SK-N-SH (cell line): ENCODE measurements at regions not wholly inside any gene's neighbourhood (a gene's known extent, or its start where the extent isn't known, plus 50 kb on each side); places are given as distances from the start of the nearest gene placed in this dataset.

ENCODE experiments used
- CTCF ChIA-PET: fragments of 300-600, 350-600 bp; formaldehyde crosslinking; extraction: SDS; loops from one replicate; lab custom pipeline; 2021; lab: Yijun Ruan, JAX
- POLR2A ChIA-PET: fragments of 350-600 bp; sonication (Branson Sonifier 250); formaldehyde crosslinking; extraction: SDS; loops from one replicate; lab custom pipeline; 2020; ENCODE audit warnings: antibody characterized with exemption, inconsistent platforms; lab: Yijun Ruan, JAX
- DNase-seq: peaks from one replicate; pipeline ENCODE4 v3.0.0; 2012
- H2AFZ ChIP-seq: fragments of 200-600 bp; sonication (generic); 2 replicates; pipeline ENCODE4 v1.8.1; 2016; ENCODE audit warnings: antibody characterized with exemption, mild to moderate bottlenecking, low read depth
- H3F3A ChIP-seq: fragments of 200-600 bp; sonication (generic); replicated peaks from 2 replicates; pipeline ENCODE3; 2016; ENCODE audit warnings: antibody characterized with exemption, mild to moderate bottlenecking; ENCODE audit not compliant: insufficient read depth
- H3K27ac ChIP-seq, 2 experiments: fragments of 200-500 bp in 1 of 2; fragments of 200-600 bp in 1 of 2; sonication (Bioruptor generic) in 1 of 2; sonication (generic), shearing (Covaris generic) in 1 of 2; 2 replicates each; pipeline versions ENCODE4 v1.5.1 to v1.6.1; 2014 to 2016; ENCODE audit warnings: low read depth in 2 of 2, inconsistent platforms in 1 of 2, low read length in 1 of 2, mild to moderate bottlenecking in 1 of 2, mixed read lengths in 1 of 2
- H3K27me3 ChIP-seq: fragments of 200-600 bp; sonication (generic), shearing (Covaris generic); 2 replicates; pipeline ENCODE4 v1.6.1; 2016; ENCODE audit warnings: mixed run types; ENCODE audit not compliant: insufficient read depth
- H3K36me3 ChIP-seq, 2 experiments: fragments of 200-500 bp in 1 of 2; fragments of 200-600 bp in 1 of 2; sonication (Bioruptor generic) in 1 of 2; sonication (generic) in 1 of 2; replicated peaks in 1 of 2; 2 replicates each; pipeline versions ENCODE3 to v1.5.1; 2014 to 2016; ENCODE audit warnings: low read length in 1 of 2, mild to moderate bottlenecking in 1 of 2; ENCODE audit not compliant: insufficient read depth in 2 of 2, control insufficient read depth in 1 of 2
- H3K4me1 ChIP-seq, 2 experiments: fragments of 200-500 bp in 1 of 2; fragments of 200-600 bp in 1 of 2; sonication (Bioruptor generic) in 1 of 2; sonication (generic), shearing (Covaris generic) in 1 of 2; 2 replicates each; pipeline versions ENCODE4 v1.5.1 to v1.6.1; 2014 to 2016; ENCODE audit warnings: low read depth in 1 of 2, low read length in 1 of 2, mixed run types in 1 of 2; ENCODE audit not compliant: insufficient read depth in 2 of 2, control insufficient read depth in 1 of 2
- H3K4me2 ChIP-seq: fragments of 200-600 bp; sonication (generic), shearing (Covaris generic); 2 replicates; pipeline ENCODE4 v1.6.1; 2017; ENCODE audit warnings: mixed run types
- H3K4me3 ChIP-seq, 2 experiments: fragments of 200-500 bp in 1 of 2; fragments of 200-600 bp in 1 of 2; sonication (Bioruptor generic) in 1 of 2; sonication (generic), shearing (Covaris generic) in 1 of 2; 2 replicates each; pipeline versions ENCODE4 v1.5.1 to v1.8.1; 2014 to 2016; ENCODE audit warnings: low read depth in 2 of 2, inconsistent platforms in 1 of 2, low read length in 1 of 2, mild to moderate bottlenecking in 1 of 2, mixed read lengths in 1 of 2, moderate library complexity in 1 of 2
- H3K79me2 ChIP-seq: fragments of 200-600 bp; sonication (generic); 2 replicates; pipeline ENCODE4 v1.8.1; 2017; ENCODE audit warnings: mild to moderate bottlenecking; ENCODE audit not compliant: insufficient read depth
- H3K9ac ChIP-seq: fragments of 200-600 bp; sonication (generic); 2 replicates; pipeline ENCODE4 v1.6.1; 2017; ENCODE audit warnings: mixed run types
- H3K9me2 ChIP-seq: fragments of 200-600 bp; sonication (generic); 2 replicates; pipeline ENCODE4 v1.6.1; 2017; ENCODE audit warnings: mixed run types
- H3K9me3 ChIP-seq: fragments of 200-600 bp; sonication (generic); 2 replicates; pipeline ENCODE4 v1.6.1; 2017; ENCODE audit warnings: mixed run types, mild to moderate bottlenecking, moderate library complexity
- H4K20me1 ChIP-seq: fragments of 200-600 bp; sonication (generic); 2 replicates; pipeline ENCODE4 v1.6.1; 2017; ENCODE audit warnings: mild to moderate bottlenecking, mixed run types; ENCODE audit not compliant: insufficient read depth
- CTCF ChIP-seq: fragments of 200-600 bp; sonication (generic); IDR thresholded peaks from 2 replicates; pipeline ENCODE4 v1.6.1; 2017; ENCODE audit warnings: antibody characterized with exemption, mild to moderate bottlenecking, moderate library complexity
- GATA2 ChIP-seq: sonication (generic); formaldehyde crosslinking; IDR thresholded peaks from 2 replicates; pipeline ENCODE4 v1.5.0; 2020; ENCODE audit warnings: mild to moderate bottlenecking, missing genetic modification reagents
- MXI1 ChIP-seq: IDR thresholded peaks from 2 replicates; pipeline ENCODE4 v1.6.1; 2012; ENCODE audit warnings: mild to moderate bottlenecking, low read depth, low read length, improper control_type of control experiment
- PBX3 ChIP-seq: IDR thresholded peaks from 2 replicates; pipeline ENCODE4; 2012
- REST ChIP-seq: IDR thresholded peaks from 2 replicates; pipeline ENCODE4 v1.6.1; 2012; ENCODE audit warnings: mild to moderate bottlenecking, low read depth, low read length, moderate library complexity
- TAF1 ChIP-seq: IDR thresholded peaks from 2 replicates; pipeline ENCODE4 v1.6.1; 2012; ENCODE audit warnings: low read depth, mild to moderate bottlenecking, low read length, moderate library complexity, borderline replicate concordance
- WGBS: methylation state at CpG from one replicate; pipeline ENCODE4 v1.1.6; 2017; ENCODE audit warnings: low lambda C conversion rate; 5-methylcytosine and 5-hydroxymethylcytosine counted together

- TF ChIP-seq REST (no peak), GATA2 (CRISPR knock-in tag) (no peak), TAF1 (no peak), MXI1 (no peak), PBX3 (no peak)
Observed at GRCh38 chr1:177801790-177802189, 168.1 kb downstream of the SEC16B start (continued).

GRCh38 chr1:177800400-177801088 is 169.3 kb downstream of the SEC16B start:
- H3K79me2 ChIP-seq, result no peaks in the 10 kb centered on the region
- no peak for TF ChIP-seq CTCF
- no peak for TF ChIP-seq PBX3
- TF ChIP-seq MXI1, result no peak
- no peak for TF ChIP-seq GATA2 (CRISPR knock-in tag)
- TF ChIP-seq REST, result no peak
- H2AFZ ChIP-seq, result no peak overlapping the region
- WGBS, result 0% methylated on average over 1 of the region's 1 CpG
- H3K9ac ChIP-seq, result no peak overlapping the region
- no peaks in the 10 kb centered on the region for H3K9me2 ChIP-seq
- no peaks in the 10 kb centered on the region for H3F3A ChIP-seq
- ChIA-PET CTCF (interaction anchor here (1.4 to 1.7 kb wide), 3 partner anchors 20 to 619 kb away, joined by 3 to 5 read pairs (median 3); no protein-coding TSS in a partner anchor), POLR2A (no interaction called here)
- no peaks in the 10 kb centered on the region for H3K27me3 ChIP-seq
- H3K27ac ChIP-seq, result no peak overlapping the region
- no peaks in the 10 kb centered on the region for H3K9me3 ChIP-seq
- H3K4me1 ChIP-seq, result no peaks in the 10 kb centered on the region
- H3K4me3 ChIP-seq, result no peak overlapping the region
- H4K20me1 ChIP-seq, result no peaks in the 10 kb centered on the region
- no peak for DNase-seq
- H3K4me2 ChIP-seq, result no peak overlapping the region
- no peaks in the 10 kb centered on the region for H3K36me3 ChIP-seq
